Chondrocyte (in vitro differentiated cells): ENCODE measurements at regions not wholly inside any gene's neighbourhood (a gene's known extent, or its start where the extent isn't known, plus 50 kb on each side); places are given as distances from the start of the nearest gene placed in this dataset.
A peak's percentile ranks its signal among the peaks of the same experiment; 100 is the strongest.

ENCODE experiments used
- DNase-seq: peaks from one replicate; pipeline ENCODE4 v3.0.0; 2021; ENCODE audit warnings: mixed read lengths, low spot score
- H3K27ac Mint-ChIP-seq: one replicate; pipeline ENCODE4 v1.8.0; 2021; ENCODE audit warnings: mild to moderate bottlenecking, moderate library complexity, mixed read lengths; ENCODE audit not compliant: unreplicated experiment
- H3K27me3 Mint-ChIP-seq: 2 replicates; pipeline ENCODE4 v1.8.0; 2021; ENCODE audit warnings: low read depth, mixed read lengths
- H3K36me3 Mint-ChIP-seq: 2 replicates; pipeline ENCODE4 v1.8.0; 2021; ENCODE audit warnings: low read depth, mixed read lengths
- H3K4me1 Mint-ChIP-seq: 2 replicates; pipeline ENCODE4 v1.8.0; 2021; ENCODE audit warnings: low read depth, mild to moderate bottlenecking, mixed read lengths
- H3K4me3 Mint-ChIP-seq: one replicate; pipeline ENCODE4 v1.8.0; 2021; ENCODE audit warnings: mild to moderate bottlenecking, moderate library complexity, mixed read lengths; ENCODE audit not compliant: unreplicated experiment
- H3K9me3 Mint-ChIP-seq: 2 replicates; pipeline ENCODE4 v1.8.0; 2021; ENCODE audit warnings: low read depth, mixed read lengths
- CTCF ChIP-seq: fragments of 200-600 bp; sonication (generic); IDR thresholded peaks from 2 replicates; pipeline ENCODE4 v1.5.0; 2021; ENCODE audit warnings: antibody characterized with exemption, mild to moderate bottlenecking, moderate library complexity

DNA sequence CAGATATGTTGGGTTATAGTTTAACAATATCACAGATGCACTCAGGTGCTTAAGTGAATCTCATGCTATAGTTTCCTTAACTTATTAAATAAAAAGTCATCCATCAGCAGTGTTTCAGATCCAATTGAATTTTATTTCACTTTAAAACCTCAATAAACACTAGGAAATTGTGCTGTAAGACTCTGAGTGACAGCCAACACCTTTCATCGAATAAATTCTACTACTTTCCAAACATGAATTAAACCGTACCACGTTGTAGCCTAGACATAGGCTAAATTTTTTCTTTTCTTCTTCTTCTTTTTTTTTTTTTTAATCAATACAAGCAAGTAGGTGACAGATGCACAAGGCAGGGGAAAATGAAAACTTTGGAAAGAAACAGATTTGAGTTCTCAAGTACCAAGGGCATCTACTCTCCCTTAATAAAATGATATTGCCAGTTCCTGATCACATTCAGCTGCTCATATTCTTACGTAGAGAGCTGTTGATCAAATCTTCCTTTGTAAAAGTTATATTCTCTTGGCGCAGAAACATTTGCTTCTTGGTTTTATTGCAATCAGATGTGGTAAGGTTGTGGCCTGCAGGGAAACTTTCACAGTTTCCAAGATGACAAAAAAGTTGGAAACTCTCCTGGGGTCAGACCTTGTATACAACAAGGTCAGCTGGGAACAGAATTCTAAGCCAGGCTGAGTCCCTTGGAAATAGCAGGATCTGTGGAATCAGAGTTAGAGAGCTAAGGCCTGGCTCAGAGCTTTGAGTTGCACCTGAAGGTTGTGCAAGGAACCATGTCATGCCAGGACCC is 147.7 kb downstream of the CD47 start:
- no peak for TF ChIP-seq CTCF
- peaks cover 17% of the 10 kb centered on the region for H3K4me1 Mint-ChIP-seq
- no peaks in the 10 kb centered on the region for H3K27me3 Mint-ChIP-seq
- no peak overlapping the region for H3K4me3 Mint-ChIP-seq
- H3K27ac Mint-ChIP-seq: no peak overlapping the region
- no peak for DNase-seq
- H3K36me3 Mint-ChIP-seq: no peaks in the 10 kb centered on the region
- peaks cover 2% of the 10 kb centered on the region for H3K9me3 Mint-ChIP-seq

DNA sequence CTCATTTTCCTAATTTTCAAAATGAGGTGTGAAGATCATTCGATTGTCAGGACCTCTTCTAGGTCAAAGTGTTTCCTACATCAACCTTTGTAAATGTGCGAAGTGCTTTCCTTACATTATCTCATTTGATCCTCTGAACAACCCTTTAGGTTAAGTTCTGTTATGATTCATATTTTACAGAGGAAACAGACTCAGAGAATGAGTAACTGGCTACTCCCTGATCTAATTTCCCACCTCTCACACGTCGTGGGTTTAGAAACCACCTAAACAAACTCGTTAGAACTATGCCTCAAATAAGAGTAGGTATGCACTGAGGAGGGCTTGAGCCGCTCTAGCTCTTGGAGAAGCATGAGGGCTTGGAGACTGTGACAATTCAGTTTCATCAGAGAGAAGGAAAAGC is 148.6 kb downstream of the CD47 start:
- no peak for TF ChIP-seq CTCF
- DNase-seq: no peak
- H3K9me3 Mint-ChIP-seq: peaks cover 4% of the 10 kb centered on the region
- H3K4me1 Mint-ChIP-seq: peaks cover 20% of the 10 kb centered on the region
- no peaks in the 10 kb centered on the region for H3K27me3 Mint-ChIP-seq
- no peaks in the 10 kb centered on the region for H3K36me3 Mint-ChIP-seq
- no peak overlapping the region for H3K27ac Mint-ChIP-seq
- no peak overlapping the region for H3K4me3 Mint-ChIP-seq

DNA sequence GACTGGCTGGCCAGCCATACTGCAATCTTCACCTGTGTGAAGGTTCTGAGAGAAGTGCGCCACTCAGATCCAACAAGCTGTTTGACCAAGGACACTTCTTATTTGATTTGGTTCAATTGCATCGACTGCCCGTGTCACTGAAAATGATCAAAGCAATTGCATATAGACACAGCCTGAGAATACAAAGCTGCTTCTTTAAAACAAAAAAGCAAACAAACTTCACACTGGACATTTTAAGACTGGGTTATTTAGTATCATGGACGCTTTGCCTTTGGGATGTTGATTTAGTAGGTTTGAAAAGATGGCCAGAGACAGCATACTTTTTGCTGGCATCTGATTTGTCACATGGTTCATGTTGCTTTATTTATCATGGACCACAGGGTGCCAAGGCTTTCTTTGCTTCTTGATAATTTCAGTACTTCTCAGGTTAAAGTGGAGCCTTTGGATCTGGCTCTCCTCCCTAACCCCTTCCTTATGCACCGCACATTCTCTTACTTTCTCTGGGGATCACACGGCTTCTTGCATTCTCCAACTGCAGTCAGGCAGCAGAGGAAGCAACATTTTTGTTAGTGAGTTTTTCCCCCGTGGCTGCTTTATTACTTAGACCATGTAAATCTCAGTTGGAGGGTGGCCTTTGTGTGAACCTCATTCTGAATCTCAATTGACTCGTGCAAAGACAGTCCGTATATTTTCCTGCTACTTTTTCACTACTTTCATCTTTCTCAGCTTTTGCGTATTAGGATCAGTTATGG is 151.0 kb downstream of the CD47 start:
- no peaks in the 10 kb centered on the region for H3K36me3 Mint-ChIP-seq
- H3K27me3 Mint-ChIP-seq: no peaks in the 10 kb centered on the region
- no peak for TF ChIP-seq CTCF
- DNase-seq: no peak
- H3K4me3 Mint-ChIP-seq: no peak overlapping the region
- H3K9me3 Mint-ChIP-seq: peaks cover 4% of the 10 kb centered on the region
- H3K4me1 Mint-ChIP-seq: peaks cover 20% of the 10 kb centered on the region
- no peak overlapping the region for H3K27ac Mint-ChIP-seq

- H3K4me1 Mint-ChIP-seq: peaks cover 20% of the 10 kb centered on the region
- no peak for DNase-seq
- H3K4me3 Mint-ChIP-seq: no peak overlapping the region
- no peaks in the 10 kb centered on the region for H3K27me3 Mint-ChIP-seq
- H3K36me3 Mint-ChIP-seq: peaks cover 5% of the 10 kb centered on the region
- peaks cover 9% of the 10 kb centered on the region for H3K9me3 Mint-ChIP-seq
- no peak overlapping the region for H3K27ac Mint-ChIP-seq
- TF ChIP-seq CTCF: peak; percentile 84
Measured at GRCh38 chr3:107938143-107938542, 152.7 kb downstream of the CD47 start.

GRCh38 chr3:107934808-107935207 is 156.0 kb downstream of the CD47 start:
- Mint-ChIP-seq H3K9me3 (peaks cover 12% of the 10 kb centered on the region), H3K27ac (no peak overlapping the region), H3K27me3 (no peaks in the 10 kb centered on the region), H3K4me3 (no peak overlapping the region), H3K4me1 (peaks cover 9% of the 10 kb centered on the region), H3K36me3 (peaks cover 7% of the 10 kb centered on the region)
- no peak for TF ChIP-seq CTCF
- DNase-seq: no peak
